Fibroblast of the aortic adventitia (primary cell): ENCODE measurements at regions not wholly inside any gene's neighbourhood (a gene's known extent, or its start where the extent isn't known, plus 50 kb on each side); places are given as distances from the start of the nearest gene placed in this dataset.

ENCODE experiments used
- DNase-seq: peaks from one replicate; pipeline ENCODE4 v3.0.0-alpha.2; 2010; ENCODE audit warnings: low read depth
- H3K4me3 ChIP-seq: 2 replicates; pipeline ENCODE4 v1.5.1; 2011; ENCODE audit warnings: low read depth, mild to moderate bottlenecking, control low read depth, low read length, moderate library complexity
- TF ChIP-seq, protein P1 (sequence below): IDR thresholded peaks from 2 replicates; pipeline ENCODE4 v1.5.1; 2011; ENCODE audit warnings: mild to moderate bottlenecking, low read length, control low read depth, inconsistent platforms; ENCODE audit not compliant: insufficient read depth

DNA sequence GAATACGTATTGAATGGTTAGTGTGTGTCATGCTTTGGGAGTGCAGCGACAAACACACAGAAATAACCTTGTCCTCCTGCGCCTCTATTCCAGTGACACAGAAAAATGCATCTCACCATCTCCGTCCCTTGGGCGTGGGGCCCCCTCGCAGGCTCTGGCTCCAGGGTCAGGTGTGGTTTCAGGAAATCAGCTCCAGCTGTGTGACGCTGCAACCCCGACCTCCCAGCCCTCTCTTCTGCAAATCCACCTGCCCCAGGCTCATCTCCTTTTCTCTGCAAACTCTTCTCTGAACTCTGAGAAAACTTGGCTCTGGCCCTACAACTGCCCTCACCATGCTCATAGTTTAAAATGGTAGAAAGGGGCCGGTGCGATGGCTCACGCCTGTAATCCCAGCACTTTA lies 51.3 kb upstream of the ZNF536 start:
- no peak for DNase-seq
- TF ChIP-seq, protein P1, sequence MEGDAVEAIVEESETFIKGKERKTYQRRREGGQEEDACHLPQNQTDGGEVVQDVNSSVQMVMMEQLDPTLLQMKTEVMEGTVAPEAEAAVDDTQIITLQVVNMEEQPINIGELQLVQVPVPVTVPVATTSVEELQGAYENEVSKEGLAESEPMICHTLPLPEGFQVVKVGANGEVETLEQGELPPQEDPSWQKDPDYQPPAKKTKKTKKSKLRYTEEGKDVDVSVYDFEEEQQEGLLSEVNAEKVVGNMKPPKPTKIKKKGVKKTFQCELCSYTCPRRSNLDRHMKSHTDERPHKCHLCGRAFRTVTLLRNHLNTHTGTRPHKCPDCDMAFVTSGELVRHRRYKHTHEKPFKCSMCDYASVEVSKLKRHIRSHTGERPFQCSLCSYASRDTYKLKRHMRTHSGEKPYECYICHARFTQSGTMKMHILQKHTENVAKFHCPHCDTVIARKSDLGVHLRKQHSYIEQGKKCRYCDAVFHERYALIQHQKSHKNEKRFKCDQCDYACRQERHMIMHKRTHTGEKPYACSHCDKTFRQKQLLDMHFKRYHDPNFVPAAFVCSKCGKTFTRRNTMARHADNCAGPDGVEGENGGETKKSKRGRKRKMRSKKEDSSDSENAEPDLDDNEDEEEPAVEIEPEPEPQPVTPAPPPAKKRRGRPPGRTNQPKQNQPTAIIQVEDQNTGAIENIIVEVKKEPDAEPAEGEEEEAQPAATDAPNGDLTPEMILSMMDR, result no peak
- H3K4me3 ChIP-seq, result no peak overlapping the region
